ENCODE measurements at regions not wholly inside any gene's neighbourhood (a gene's known extent, or its start where the extent isn't known, plus 50 kb on each side); places are given as distances from the start of the nearest gene placed in this dataset.

GRCh38 chr5:89338935-89339334, 456.0 kb upstream of the MEF2C start:
- in situ Hi-C loops (cut with MboI; ENCODE audit: low sequenced_read_pairs): no loop called here
- dilution Hi-C loops (cut with HindIII; ENCODE audit: low sequenced_read_pairs, unreplicated experiment): no loop called here
- Histone ChIP-seq H3K23ac (ENCODE audit: low read depth, low read length) (no peak overlapping the region), H3K56ac (ENCODE audit: extremely low read depth, insufficient read depth, low read length) (no peak overlapping the region), H3K9ac (ENCODE audit: low read depth, low read length) (no peak overlapping the region), H2BK20ac (ENCODE audit: low read depth, low read length) (no peak overlapping the region), H3K18ac (ENCODE audit: low read depth, low read length) (no peak overlapping the region), H4K5ac (ENCODE audit: low read depth, low read length) (no peak overlapping the region), H2BK5ac (ENCODE audit: low read depth, low read length, poor library complexity, severe bottlenecking) (no peak overlapping the region), H2AK9ac (replicated peaks; ENCODE audit: low read depth, low read length, poor library complexity) (no peak overlapping the region), H3K4me3 (ENCODE audit: insufficient read depth, low read depth, low read length) (no peak overlapping the region), H4K8ac (ENCODE audit: low read depth in 2 of 2, low read length in 2 of 2) (no peak overlapping the region), H4K91ac (ENCODE audit: insufficient read depth, low read depth, low read length) (no peak overlapping the region), H3K9me3 (ENCODE audit: control insufficient read depth, insufficient read depth, low read length) (no peaks in the 10 kb centered on the region), H2BK15ac (ENCODE audit: low read depth, low read length) (no peak overlapping the region), H4K20me1 (ENCODE audit: insufficient read depth, low read length) (no peaks in the 10 kb centered on the region), H3K79me1 (ENCODE audit: low read depth in 1 of 2, low read length in 2 of 2) (no peaks in the 10 kb centered on the region), H3K9me1 (ENCODE audit: insufficient read depth, low read length) (no peaks in the 10 kb centered on the region), H2BK120ac (ENCODE audit: low read depth, low read length) (no peak overlapping the region), H3K4me2 (ENCODE audit: low read depth, low read length) (no peak overlapping the region), H3K27ac (ENCODE audit: insufficient read depth, low read length) (no peak overlapping the region), H2AK5ac (ENCODE audit: low read depth, low read length) (no peak overlapping the region), H2AFZ (replicated peaks; ENCODE audit: low read length, poor library complexity) (no peak overlapping the region), H3K14ac (replicated peaks; ENCODE audit: low read depth, low read length) (no peak overlapping the region), H3K4me1 (ENCODE audit: control insufficient read depth, insufficient read depth, low read length) (no peaks in the 10 kb centered on the region), H3K36me3 (ENCODE audit: control insufficient read depth, insufficient read depth, low read length) (no peaks in the 10 kb centered on the region), H3K27me3 (ENCODE audit: control insufficient read depth, insufficient read depth, low read length) (no peaks in the 10 kb centered on the region), H3K4ac (ENCODE audit: low read depth, low read length) (no peak overlapping the region)
- ChIA-PET POLR2A (ENCODE audit: unreplicated experiment) (no interaction called here), CTCF (no interaction called here)
- intact Hi-C loops (cut with micrococcal nuclease): no loop called here
- no TSS peak for BruUV-seq (replicated peaks)
- 40% methylated on average over 1 of the region's 2 CpGs; no CpG with 5 or more reads in 1 of the 2 experiments for WGBS, 2 experiments (ENCODE audit: extremely low coverage in 2 of 2, insufficient read length in 1 of 2)
- DNase-seq: peak; percentile 28
- TF ChIP-seq MXI1 (IDR thresholded peaks at IDR 0.05; ENCODE audit: borderline replicate concordance, low read depth, low read length) (no peak), CHD1 (IDR thresholded peaks at IDR 0.05; ENCODE audit: low read depth, low read length) (no peak), RCOR1 (IDR thresholded peaks at IDR 0.05; ENCODE audit: insufficient replicate concordance, low read length) (no peak), SMC3 (IDR thresholded peaks at IDR 0.05; ENCODE audit: low read depth, low read length) (no peak), NFE2L2 (IDR thresholded peaks at IDR 0.05; ENCODE audit: low read depth, low read length) (no peak), POLR2A (IDR thresholded peaks at IDR 0.05; ENCODE audit: low read depth, low read length) (no peak), FOS (IDR thresholded peaks at IDR 0.05; ENCODE audit: low read depth, low read length) (no peak), MAFK (IDR thresholded peaks at IDR 0.05; ENCODE audit: low read depth, low read length) (no peak), CEBPB (IDR thresholded peaks at IDR 0.05; ENCODE audit: low read depth, low read length) (no peak), RAD21 (IDR thresholded peaks at IDR 0.05; ENCODE audit: low read length) (no peak)
- TF ChIP-seq, protein P1, sequence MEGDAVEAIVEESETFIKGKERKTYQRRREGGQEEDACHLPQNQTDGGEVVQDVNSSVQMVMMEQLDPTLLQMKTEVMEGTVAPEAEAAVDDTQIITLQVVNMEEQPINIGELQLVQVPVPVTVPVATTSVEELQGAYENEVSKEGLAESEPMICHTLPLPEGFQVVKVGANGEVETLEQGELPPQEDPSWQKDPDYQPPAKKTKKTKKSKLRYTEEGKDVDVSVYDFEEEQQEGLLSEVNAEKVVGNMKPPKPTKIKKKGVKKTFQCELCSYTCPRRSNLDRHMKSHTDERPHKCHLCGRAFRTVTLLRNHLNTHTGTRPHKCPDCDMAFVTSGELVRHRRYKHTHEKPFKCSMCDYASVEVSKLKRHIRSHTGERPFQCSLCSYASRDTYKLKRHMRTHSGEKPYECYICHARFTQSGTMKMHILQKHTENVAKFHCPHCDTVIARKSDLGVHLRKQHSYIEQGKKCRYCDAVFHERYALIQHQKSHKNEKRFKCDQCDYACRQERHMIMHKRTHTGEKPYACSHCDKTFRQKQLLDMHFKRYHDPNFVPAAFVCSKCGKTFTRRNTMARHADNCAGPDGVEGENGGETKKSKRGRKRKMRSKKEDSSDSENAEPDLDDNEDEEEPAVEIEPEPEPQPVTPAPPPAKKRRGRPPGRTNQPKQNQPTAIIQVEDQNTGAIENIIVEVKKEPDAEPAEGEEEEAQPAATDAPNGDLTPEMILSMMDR (conservative IDR thresholded peaks at IDR 0.05; ENCODE audit: low read depth, low read length): no peak
- TF ChIP-seq, protein P2, sequence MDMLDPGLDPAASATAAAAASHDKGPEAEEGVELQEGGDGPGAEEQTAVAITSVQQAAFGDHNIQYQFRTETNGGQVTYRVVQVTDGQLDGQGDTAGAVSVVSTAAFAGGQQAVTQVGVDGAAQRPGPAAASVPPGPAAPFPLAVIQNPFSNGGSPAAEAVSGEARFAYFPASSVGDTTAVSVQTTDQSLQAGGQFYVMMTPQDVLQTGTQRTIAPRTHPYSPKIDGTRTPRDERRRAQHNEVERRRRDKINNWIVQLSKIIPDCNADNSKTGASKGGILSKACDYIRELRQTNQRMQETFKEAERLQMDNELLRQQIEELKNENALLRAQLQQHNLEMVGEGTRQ (IDR thresholded peaks at IDR 0.05; ENCODE audit: low read depth, low read length): no peak
- TF ChIP-seq, protein P3, sequence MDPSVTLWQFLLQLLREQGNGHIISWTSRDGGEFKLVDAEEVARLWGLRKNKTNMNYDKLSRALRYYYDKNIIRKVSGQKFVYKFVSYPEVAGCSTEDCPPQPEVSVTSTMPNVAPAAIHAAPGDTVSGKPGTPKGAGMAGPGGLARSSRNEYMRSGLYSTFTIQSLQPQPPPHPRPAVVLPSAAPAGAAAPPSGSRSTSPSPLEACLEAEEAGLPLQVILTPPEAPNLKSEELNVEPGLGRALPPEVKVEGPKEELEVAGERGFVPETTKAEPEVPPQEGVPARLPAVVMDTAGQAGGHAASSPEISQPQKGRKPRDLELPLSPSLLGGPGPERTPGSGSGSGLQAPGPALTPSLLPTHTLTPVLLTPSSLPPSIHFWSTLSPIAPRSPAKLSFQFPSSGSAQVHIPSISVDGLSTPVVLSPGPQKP (IDR thresholded peaks at IDR 0.05; ENCODE audit: borderline replicate concordance, low read depth, low read length): no peak
- ATAC-seq (ENCODE audit: low read depth): no peak
